ENCODE measurements at regions not wholly inside any gene's neighbourhood (a gene's known extent, or its start where the extent isn't known, plus 50 kb on each side); places are given as distances from the start of the nearest gene placed in this dataset.

DNA sequence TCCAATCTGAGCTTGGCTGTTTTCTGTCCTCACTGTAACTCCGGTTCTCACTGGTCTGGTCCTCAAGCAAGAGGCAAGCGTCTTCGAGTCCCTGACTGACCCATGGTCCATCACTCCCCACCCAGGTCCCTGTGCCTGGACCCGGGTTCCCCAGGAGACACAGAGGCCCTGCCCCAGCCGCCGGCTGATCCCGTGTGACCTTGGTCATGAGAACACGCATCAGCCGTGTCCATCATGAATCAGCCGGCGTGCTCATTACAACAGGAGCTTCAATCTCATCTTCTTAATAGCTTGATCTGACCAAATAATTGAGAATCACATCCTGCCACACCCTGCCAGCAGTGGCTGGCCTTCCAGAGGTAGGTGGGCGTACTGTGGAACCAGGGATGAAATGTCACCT is 545.1 kb downstream of the BRD1 start:
- Mint-ChIP-seq H3K36me3 (peaks cover 0 to 5% (median 0%) of the 10 kb centered on the region in 3 donors), H3K27ac (no peak overlapping the region), H3K4me3 (no peak overlapping the region), H3K27me3 (peaks cover 11 to 37% of the 10 kb centered on the region in 2 donors), H3K9me3 (peaks cover 0 to 11% (median 7%) of the 10 kb centered on the region in 5 donors), H3K4me1 (no peaks in the 10 kb centered on the region)
- no peaks in the 10 kb centered on the region for H3K4me1 ChIP-seq (ENCODE audit: insufficient read depth, low read length)
- POLR2A ChIA-PET, result no interaction called here
- H3K27ac ChIP-seq (ENCODE audit: low read depth, low read length), result no peak overlapping the region
- CTCF ChIA-PET, result no interaction called here
- H3K9me3 ChIP-seq (ENCODE audit: low read length), result no peaks in the 10 kb centered on the region
- H3K4me3 ChIP-seq (ENCODE audit: low read length), result no peak overlapping the region
- no peak for DNase-seq
- H3K36me3 ChIP-seq (ENCODE audit: insufficient read depth, low read length), result no peaks in the 10 kb centered on the region
- peaks cover 7% of the 10 kb centered on the region for H3K27me3 ChIP-seq (ENCODE audit: insufficient read depth, low read length, poor library complexity, severe bottlenecking)

DNA sequence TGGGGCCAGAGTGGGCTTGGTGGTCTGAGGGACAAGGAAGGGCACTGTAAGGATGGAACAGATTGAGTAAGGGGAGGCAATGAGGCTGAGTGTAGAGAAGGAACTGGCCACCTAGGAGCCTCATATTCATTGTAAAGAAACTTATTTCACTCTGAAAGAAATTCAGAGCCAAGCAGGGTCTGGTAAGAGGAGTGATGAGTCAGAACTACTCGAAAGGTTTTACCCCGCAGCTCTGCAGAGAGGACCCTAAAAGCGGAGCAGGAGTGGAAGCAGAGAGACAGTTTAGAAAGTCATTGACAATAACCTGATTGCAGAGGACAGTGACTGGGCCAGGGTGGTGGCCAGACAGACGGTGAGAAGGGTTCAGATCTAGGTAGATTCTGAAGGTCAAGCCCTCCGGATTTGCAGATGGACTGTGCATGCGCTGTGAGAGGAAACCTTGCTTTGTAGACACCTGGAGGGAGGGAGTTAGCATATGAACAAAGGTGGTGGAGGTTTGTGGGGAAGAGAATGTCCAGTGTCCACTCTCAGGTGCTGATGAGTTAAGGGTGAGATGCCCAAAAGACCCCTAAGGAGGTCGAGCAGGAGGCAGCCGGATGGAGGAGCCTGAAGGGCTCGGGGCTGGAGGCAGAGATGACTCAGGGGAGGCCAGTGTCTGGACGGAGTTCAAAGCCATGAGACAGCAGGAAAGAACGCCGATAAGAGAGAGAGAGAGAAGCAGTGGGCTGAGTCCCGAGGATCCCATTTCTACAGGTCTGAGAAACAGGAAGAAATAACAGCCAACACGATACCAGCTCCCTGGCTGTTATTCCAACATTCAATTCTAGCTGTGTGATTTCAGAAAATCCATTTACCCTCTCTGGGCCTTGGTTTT is 546.0 kb downstream of the BRD1 start:
- no peak for DNase-seq
- H3K36me3 Mint-ChIP-seq, result peaks cover 0 to 5% (median 0%) of the 10 kb centered on the region in 3 donors
- peaks cover 0 to 11% (median 7%) of the 10 kb centered on the region in 5 donors for H3K9me3 Mint-ChIP-seq
- peaks cover 11 to 37% of the 10 kb centered on the region in 2 donors for H3K27me3 Mint-ChIP-seq
- Histone ChIP-seq H3K27ac (ENCODE audit: low read depth, low read length) (no peak overlapping the region), H3K27me3 (ENCODE audit: insufficient read depth, low read length, poor library complexity, severe bottlenecking) (peaks cover 7% of the 10 kb centered on the region), H3K4me3 (ENCODE audit: low read length) (no peak overlapping the region), H3K36me3 (ENCODE audit: insufficient read depth, low read length) (no peaks in the 10 kb centered on the region), H3K9me3 (ENCODE audit: low read length) (no peaks in the 10 kb centered on the region), H3K4me1 (ENCODE audit: insufficient read depth, low read length) (no peaks in the 10 kb centered on the region)
- ChIA-PET CTCF (no interaction called here), POLR2A (no interaction called here)
- H3K4me1 Mint-ChIP-seq, result no peaks in the 10 kb centered on the region
- H3K27ac Mint-ChIP-seq, result no peak overlapping the region
- H3K4me3 Mint-ChIP-seq, result no peak overlapping the region

DNA sequence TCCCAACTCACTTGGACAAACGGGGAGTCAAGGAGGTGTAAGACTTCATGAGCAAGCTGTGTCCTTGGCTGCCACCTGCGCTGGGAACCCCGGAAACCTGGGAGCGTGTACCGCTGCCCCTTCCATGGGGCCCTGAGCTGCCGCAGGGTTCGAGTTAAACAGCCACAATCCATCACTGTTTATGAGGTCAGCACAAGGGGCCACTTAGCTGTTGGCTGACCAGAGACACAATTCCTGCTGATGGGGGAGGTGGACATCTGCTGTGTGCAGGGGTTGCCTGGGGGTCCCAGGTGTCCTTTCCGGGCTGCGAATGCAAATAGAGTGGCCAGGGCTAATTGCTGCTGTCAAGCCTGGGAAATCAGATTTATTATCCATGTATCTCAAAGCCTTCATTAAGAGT is 549.3 kb downstream of the BRD1 start:
- Histone ChIP-seq H3K27ac (ENCODE audit: low read depth, low read length) (no peak overlapping the region), H3K9me3 (ENCODE audit: low read length) (no peaks in the 10 kb centered on the region), H3K4me1 (ENCODE audit: insufficient read depth, low read length) (no peaks in the 10 kb centered on the region), H3K4me3 (ENCODE audit: low read length) (no peak overlapping the region), H3K27me3 (ENCODE audit: insufficient read depth, low read length, poor library complexity, severe bottlenecking) (peaks cover 3% of the 10 kb centered on the region), H3K36me3 (ENCODE audit: insufficient read depth, low read length) (no peaks in the 10 kb centered on the region)
- H3K4me3 Mint-ChIP-seq, result no peak overlapping the region
- peaks cover 0 to 11% (median 7%) of the 10 kb centered on the region in 5 donors for H3K9me3 Mint-ChIP-seq
- no peaks in the 10 kb centered on the region for H3K4me1 Mint-ChIP-seq
- DNase-seq, result no peak
- CTCF ChIA-PET, result no interaction called here
- H3K36me3 Mint-ChIP-seq, result peaks cover 0 to 5% (median 0%) of the 10 kb centered on the region in 3 donors
- no peak overlapping the region for H3K27ac Mint-ChIP-seq
- POLR2A ChIA-PET, result no interaction called here
- H3K27me3 Mint-ChIP-seq, result peaks cover 8 to 30% of the 10 kb centered on the region in 2 donors

DNA sequence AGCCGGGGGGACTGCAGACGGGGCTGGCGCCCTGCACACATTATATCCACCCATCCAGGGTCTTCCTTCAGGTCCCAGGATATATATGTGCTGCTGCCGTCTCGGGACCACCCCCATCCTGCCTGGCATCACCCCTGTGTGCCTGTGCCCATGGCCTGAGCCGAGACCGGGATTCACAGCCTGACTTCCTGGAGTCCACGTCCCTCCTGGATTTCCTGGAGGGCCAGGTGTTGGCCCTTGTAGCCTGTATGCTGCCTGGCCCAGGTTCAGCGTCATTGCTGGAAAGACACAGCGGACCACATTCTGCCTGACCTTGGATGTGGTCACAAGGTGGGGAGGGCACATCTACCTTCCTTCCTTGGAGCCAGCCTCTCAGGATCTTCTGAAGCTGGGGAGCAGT is 551.1 kb downstream of the BRD1 start:
- H3K27me3 ChIP-seq (ENCODE audit: insufficient read depth, low read length, poor library complexity, severe bottlenecking), result no peaks in the 10 kb centered on the region
- CTCF ChIA-PET, result no interaction called here
- H3K4me3 ChIP-seq (ENCODE audit: low read length), result no peak overlapping the region
- no peak for DNase-seq
- no peaks in the 10 kb centered on the region for H3K36me3 ChIP-seq (ENCODE audit: insufficient read depth, low read length)
- H3K4me1 ChIP-seq (ENCODE audit: insufficient read depth, low read length), result no peaks in the 10 kb centered on the region
- Mint-ChIP-seq H3K27me3 (peaks cover 8 to 24% of the 10 kb centered on the region in 2 donors), H3K4me3 (no peak overlapping the region), H3K27ac (no peak overlapping the region), H3K4me1 (no peaks in the 10 kb centered on the region), H3K9me3 (peaks cover 0 to 9% (median 7%) of the 10 kb centered on the region in 5 donors), H3K36me3 (peaks cover 0 to 5% (median 0%) of the 10 kb centered on the region in 3 donors)
- H3K9me3 ChIP-seq (ENCODE audit: low read length), result no peaks in the 10 kb centered on the region
- no peak overlapping the region for H3K27ac ChIP-seq (ENCODE audit: low read depth, low read length)
- POLR2A ChIA-PET, result no interaction called here

DNA sequence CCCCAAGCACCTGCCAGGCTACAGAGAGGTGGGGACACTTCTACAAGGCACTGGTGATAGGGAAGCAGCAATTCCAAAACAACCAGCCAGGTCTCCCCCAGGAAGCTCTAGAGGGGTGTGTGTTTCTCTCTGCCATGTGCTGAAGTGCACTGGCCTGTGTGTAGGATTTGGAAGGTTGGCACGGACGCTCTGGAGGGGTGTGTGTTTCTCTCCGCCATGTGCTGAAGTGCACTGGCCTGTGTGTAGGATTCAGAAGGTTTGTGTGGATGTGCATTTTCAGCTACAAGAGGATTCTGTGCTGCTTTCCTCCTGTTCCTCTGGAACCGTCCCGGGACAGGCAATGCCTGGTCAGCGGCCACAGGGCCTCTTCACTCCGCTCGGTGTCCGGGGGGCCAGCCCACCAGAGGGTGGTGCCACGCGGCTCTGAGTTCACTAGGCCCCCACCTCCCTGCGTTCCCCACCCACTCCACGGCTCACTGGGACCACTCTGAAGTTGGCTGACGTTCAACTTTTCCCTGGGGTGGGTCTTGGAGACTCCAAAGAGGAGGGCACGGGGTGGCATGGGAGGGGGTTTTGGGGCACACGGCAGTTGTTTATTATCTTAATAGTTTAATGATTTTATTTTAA is 552.8 kb downstream of the BRD1 start:
- DNase-seq, result no peak
- Mint-ChIP-seq H3K9me3 (peaks cover 0 to under 1% (median 0%) of the 10 kb centered on the region in 5 donors), H3K4me1 (no peaks in the 10 kb centered on the region), H3K27me3 (peaks cover 5 to 31% of the 10 kb centered on the region in 2 donors), H3K27ac (no peak overlapping the region), H3K36me3 (no peaks in the 10 kb centered on the region), H3K4me3 (no peak overlapping the region)
- Histone ChIP-seq H3K9me3 (ENCODE audit: low read length) (no peaks in the 10 kb centered on the region), H3K27me3 (ENCODE audit: insufficient read depth, low read length, poor library complexity, severe bottlenecking) (no peaks in the 10 kb centered on the region), H3K4me1 (ENCODE audit: insufficient read depth, low read length) (no peaks in the 10 kb centered on the region), H3K36me3 (ENCODE audit: insufficient read depth, low read length) (no peaks in the 10 kb centered on the region), H3K27ac (ENCODE audit: low read depth, low read length) (no peak overlapping the region), H3K4me3 (ENCODE audit: low read length) (no peak overlapping the region)
- CTCF ChIA-PET, result no interaction called here
- POLR2A ChIA-PET, result no interaction called here

DNA sequence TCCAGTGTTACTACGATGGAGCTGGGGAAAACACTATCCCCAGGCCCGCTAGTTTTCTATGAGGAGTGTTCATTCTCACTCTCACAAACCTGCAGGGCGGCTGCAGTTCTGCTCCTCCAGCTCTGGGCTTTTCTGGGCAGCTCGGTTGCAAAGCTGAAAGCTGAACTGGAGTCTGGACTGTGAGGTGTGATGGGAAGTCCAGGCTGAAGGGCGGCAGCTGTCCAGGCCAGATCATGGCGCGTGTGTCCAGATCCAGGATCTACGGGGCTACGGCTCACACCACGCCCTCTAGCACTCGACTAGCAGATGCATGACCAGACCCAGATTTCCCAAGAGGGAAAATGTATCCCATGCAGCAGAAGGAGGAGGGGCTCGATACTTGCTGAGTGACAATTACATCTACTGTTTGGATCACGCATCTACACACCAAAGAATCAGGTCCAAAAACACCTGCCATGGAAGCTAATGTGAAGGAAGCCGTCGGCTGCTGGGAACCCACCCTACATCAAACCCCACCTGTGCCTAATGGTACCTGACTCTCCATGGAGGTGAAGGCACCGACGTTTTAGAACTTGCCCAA is 555.0 kb downstream of the BRD1 start:
- POLR2A ChIA-PET, result no interaction called here
- H3K36me3 Mint-ChIP-seq, result no peaks in the 10 kb centered on the region
- no peaks in the 10 kb centered on the region for H3K36me3 ChIP-seq (ENCODE audit: insufficient read depth, low read length)
- no peak for DNase-seq
- H3K9me3 Mint-ChIP-seq, result no peaks in the 10 kb centered on the region
- H3K4me3 Mint-ChIP-seq, result no peak overlapping the region
- H3K9me3 ChIP-seq (ENCODE audit: low read length), result no peaks in the 10 kb centered on the region
- no peaks in the 10 kb centered on the region for H3K27me3 ChIP-seq (ENCODE audit: insufficient read depth, low read length, poor library complexity, severe bottlenecking)
- H3K27ac ChIP-seq (ENCODE audit: low read depth, low read length), result no peak overlapping the region
- H3K4me1 ChIP-seq (ENCODE audit: insufficient read depth, low read length), result no peaks in the 10 kb centered on the region
- H3K4me1 Mint-ChIP-seq, result no peaks in the 10 kb centered on the region
- no peak overlapping the region for H3K4me3 ChIP-seq (ENCODE audit: low read length)
- CTCF ChIA-PET, result no interaction called here
- no peak overlapping the region for H3K27ac Mint-ChIP-seq
- H3K27me3 Mint-ChIP-seq, result peaks cover 17 to 47% of the 10 kb centered on the region in 2 donors

DNA sequence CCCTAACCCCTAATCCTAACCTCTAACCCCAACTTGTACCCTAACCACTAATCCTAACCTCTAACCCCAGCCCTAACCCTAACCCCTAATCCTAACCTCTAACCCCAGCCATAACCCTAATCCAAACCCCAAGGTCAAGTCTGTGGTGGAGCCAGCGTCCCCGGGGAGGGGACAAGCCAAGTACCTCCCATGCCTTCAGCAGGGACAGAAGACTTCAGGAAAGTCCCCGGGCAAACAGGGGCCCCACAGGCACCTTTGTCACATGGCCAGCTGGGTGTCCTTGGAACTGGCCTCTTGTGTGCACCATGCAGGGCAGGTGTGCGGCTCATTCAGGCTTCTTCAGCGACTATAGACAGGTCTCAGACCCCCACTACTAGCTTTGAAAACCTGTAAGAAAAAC is 555.8 kb downstream of the BRD1 start:
- no peaks in the 10 kb centered on the region for H3K27me3 ChIP-seq (ENCODE audit: insufficient read depth, low read length, poor library complexity, severe bottlenecking)
- peaks cover 17 to 50% of the 10 kb centered on the region in 2 donors for H3K27me3 Mint-ChIP-seq
- ChIA-PET POLR2A (no interaction called here), CTCF (no interaction called here)
- DNase-seq, result no peak
- H3K4me1 ChIP-seq (ENCODE audit: insufficient read depth, low read length), result no peaks in the 10 kb centered on the region
- H3K4me3 Mint-ChIP-seq, result no peak overlapping the region
- H3K27ac Mint-ChIP-seq, result no peak overlapping the region
- H3K36me3 Mint-ChIP-seq, result no peaks in the 10 kb centered on the region
- H3K4me3 ChIP-seq (ENCODE audit: low read length), result no peak overlapping the region
- H3K4me1 Mint-ChIP-seq, result no peaks in the 10 kb centered on the region
- H3K9me3 Mint-ChIP-seq, result no peaks in the 10 kb centered on the region
- no peaks in the 10 kb centered on the region for H3K9me3 ChIP-seq (ENCODE audit: low read length)
- no peaks in the 10 kb centered on the region for H3K36me3 ChIP-seq (ENCODE audit: insufficient read depth, low read length)
- no peak overlapping the region for H3K27ac ChIP-seq (ENCODE audit: low read depth, low read length)

DNA sequence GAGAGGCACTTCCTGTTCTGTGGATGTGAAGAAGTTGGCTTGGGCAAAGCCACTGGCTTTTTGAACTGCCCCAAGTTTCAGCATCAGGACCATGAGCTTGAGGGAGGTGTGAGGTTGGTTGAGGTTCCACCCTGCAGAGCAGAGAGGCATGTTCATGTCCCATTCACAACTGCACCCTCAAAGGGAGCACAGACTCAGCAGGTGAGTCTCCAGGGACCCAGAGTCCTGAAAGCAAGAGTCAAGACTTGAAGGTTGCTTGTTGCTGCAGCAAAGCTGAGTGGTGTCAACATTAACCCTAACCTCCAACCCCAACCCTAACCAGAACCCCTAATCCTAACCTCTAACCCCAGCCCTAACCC is 556.3 kb downstream of the BRD1 start:
- POLR2A ChIA-PET, result no interaction called here

More for the DNA sequence above, 556.3 kb downstream of the BRD1 start:
- Mint-ChIP-seq H3K36me3 (no peaks in the 10 kb centered on the region), H3K27me3 (peaks cover 17 to 50% of the 10 kb centered on the region in 2 donors), H3K27ac (no peak overlapping the region), H3K4me1 (no peaks in the 10 kb centered on the region), H3K9me3 (no peaks in the 10 kb centered on the region), H3K4me3 (no peak overlapping the region)
- H3K4me1 ChIP-seq (ENCODE audit: insufficient read depth, low read length), result no peaks in the 10 kb centered on the region
- no peaks in the 10 kb centered on the region for H3K9me3 ChIP-seq (ENCODE audit: low read length)
- H3K36me3 ChIP-seq (ENCODE audit: insufficient read depth, low read length), result no peaks in the 10 kb centered on the region
- DNase-seq, result no peak
- no peak overlapping the region for H3K27ac ChIP-seq (ENCODE audit: low read depth, low read length)
- no peaks in the 10 kb centered on the region for H3K27me3 ChIP-seq (ENCODE audit: insufficient read depth, low read length, poor library complexity, severe bottlenecking)
- no peak overlapping the region for H3K4me3 ChIP-seq (ENCODE audit: low read length)
- CTCF ChIA-PET, result no interaction called here

All from CD8-positive, alpha-beta memory T cell (primary cell).